Gastrocnemius medialis (tissue), 4 donors: ENCODE measurements at regions not wholly inside any gene's neighbourhood (a gene's known extent, or its start where the extent isn't known, plus 50 kb on each side); places are given as distances from the start of the nearest gene placed in this dataset.

Source experiments
- ATAC-seq, 2 donors: fragments of 150-250 bp; one replicate each; pipeline ENCODE4 v1.9.1; 2016
- DNase-seq, 2 donors: peaks; one replicate each; pipeline ENCODE4 v3.0.0-alpha.2; 2019
- H3K27ac ChIP-seq, 4 donors: fragments of 200-600 bp; sonication (generic); 1 replicate in 1 of 4; 2 replicates in 3 of 4; pipeline ENCODE4 v1.5.1; 2016 to 2018; ENCODE audit warnings: mild to moderate bottlenecking in 2 of 4, moderate library complexity in 1 of 4
- H3K27me3 ChIP-seq, 3 donors: fragments of 200-600 bp; sonication (generic) in 2 of 3; 1 replicate in 1 of 3; 2 replicates in 2 of 3; pipeline versions ENCODE4 v1.5.1 to v1.6.0; 2016 to 2019; ENCODE audit warnings: mild to moderate bottlenecking in 1 of 3, moderate library complexity in 1 of 3
- H3K36me3 ChIP-seq, 2 donors: fragments of 200-600 bp; sonication (generic) in 1 of 2; one replicate each; pipeline ENCODE4 v1.5.1; 2017 to 2018
- H3K4me1 ChIP-seq, 2 donors: fragments of 200-600 bp; sonication (generic) in 1 of 2; one replicate each; pipeline ENCODE4 v1.5.1; 2016 to 2017; ENCODE audit warnings: mild to moderate bottlenecking in 2 of 2
- H3K4me3 ChIP-seq, 4 donors: fragments of 200-600 bp; sonication (generic) in 3 of 4; 1 replicate in 1 of 4; 2 replicates in 3 of 4; pipeline ENCODE4 v1.5.1; 2016 to 2019; ENCODE audit warnings: mild to moderate bottlenecking in 2 of 4
- H3K9me3 ChIP-seq, 3 donors: fragments of 200-600 bp; sonication (generic) in 2 of 3; 1 replicate in 1 of 3; 2 replicates in 2 of 3; pipeline ENCODE4 v1.5.1; 2016 to 2019
- POLR2A ChIP-seq, 2 donors: fragments of 450-650 bp; IDR thresholded peaks; one replicate each; pipeline ENCODE4 v1.6.1; 2017; ENCODE audit warnings: antibody characterized with exemption in 2 of 2, mild to moderate bottlenecking in 2 of 2, moderate library complexity in 2 of 2
- in situ Hi-C, 4 donors: fragments of 200-750 bp; cut with MboI; loops; one replicate each; pipeline versions ENCODE4 v1.15.0 to v1.8.0; 2017; ENCODE audit warnings: low sequenced_read_pairs in 4 of 4
- intact Hi-C: fragments of 100-400 bp; cut with DNase I; formaldehyde crosslinking; loops from one replicate; pipeline ENCODE4 v1.15.1; 2023; ENCODE audit warnings: low total_unique reads
- TF ChIP-seq, protein P1 (sequence below), 5 experiments: fragments of 450-650 bp in 3 of 5; fragments of 200-600 bp in 2 of 5; sonication (generic) in 2 of 5; IDR thresholded peaks in 4 of 5; conservative IDR thresholded peaks in 1 of 5; 1 replicate in 4 of 5; 2 replicates in 1 of 5; pipeline ENCODE4 v1.5.1; 2016 to 2019; ENCODE audit warnings: antibody characterized with exemption in 5 of 5, mild to moderate bottlenecking in 3 of 5, moderate library complexity in 3 of 5

DNA sequence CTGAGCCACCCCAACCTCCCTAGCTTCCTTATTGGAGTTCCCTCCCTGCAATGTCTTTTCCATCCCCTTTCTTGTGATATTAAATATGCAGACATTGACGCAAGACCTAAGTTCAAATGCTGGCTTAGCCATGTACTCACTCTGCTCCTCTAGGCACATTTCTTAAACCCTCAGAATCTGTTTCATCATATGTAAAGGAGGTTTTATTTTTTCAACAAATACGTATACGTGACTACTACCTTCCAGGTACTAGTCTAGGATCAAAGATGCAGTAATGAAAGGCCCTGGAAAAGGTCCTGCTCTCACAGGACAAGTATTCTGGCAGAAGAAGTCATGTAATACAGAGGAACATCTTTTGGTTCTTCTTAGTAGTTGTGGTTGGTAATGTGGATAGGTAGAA is 98.6 kb downstream of the SIPA1L2 start:
- in situ Hi-C loops = no loop called here
- DNase-seq = no peak
- H3K9me3 ChIP-seq = no peaks in the 10 kb centered on the region
- peaks cover 0 to 15% of the 10 kb centered on the region in 2 donors for H3K4me1 ChIP-seq
- intact Hi-C loops = no loop called here
- H3K4me3 ChIP-seq = no peak overlapping the region
- H3K27me3 ChIP-seq = no peaks in the 10 kb centered on the region
- ATAC-seq = no peak
- no peaks in the 10 kb centered on the region for H3K36me3 ChIP-seq
- no peak overlapping the region for H3K27ac ChIP-seq
- no peak for TF ChIP-seq POLR2A (IDR thresholded peaks at IDR 0.05)
- TF ChIP-seq, protein P1, sequence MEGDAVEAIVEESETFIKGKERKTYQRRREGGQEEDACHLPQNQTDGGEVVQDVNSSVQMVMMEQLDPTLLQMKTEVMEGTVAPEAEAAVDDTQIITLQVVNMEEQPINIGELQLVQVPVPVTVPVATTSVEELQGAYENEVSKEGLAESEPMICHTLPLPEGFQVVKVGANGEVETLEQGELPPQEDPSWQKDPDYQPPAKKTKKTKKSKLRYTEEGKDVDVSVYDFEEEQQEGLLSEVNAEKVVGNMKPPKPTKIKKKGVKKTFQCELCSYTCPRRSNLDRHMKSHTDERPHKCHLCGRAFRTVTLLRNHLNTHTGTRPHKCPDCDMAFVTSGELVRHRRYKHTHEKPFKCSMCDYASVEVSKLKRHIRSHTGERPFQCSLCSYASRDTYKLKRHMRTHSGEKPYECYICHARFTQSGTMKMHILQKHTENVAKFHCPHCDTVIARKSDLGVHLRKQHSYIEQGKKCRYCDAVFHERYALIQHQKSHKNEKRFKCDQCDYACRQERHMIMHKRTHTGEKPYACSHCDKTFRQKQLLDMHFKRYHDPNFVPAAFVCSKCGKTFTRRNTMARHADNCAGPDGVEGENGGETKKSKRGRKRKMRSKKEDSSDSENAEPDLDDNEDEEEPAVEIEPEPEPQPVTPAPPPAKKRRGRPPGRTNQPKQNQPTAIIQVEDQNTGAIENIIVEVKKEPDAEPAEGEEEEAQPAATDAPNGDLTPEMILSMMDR (IDR thresholded peaks at IDR 0.05 in 4 of 5, conservative IDR thresholded peaks at IDR 0.05 in 1 of 5) = no peak

DNA sequence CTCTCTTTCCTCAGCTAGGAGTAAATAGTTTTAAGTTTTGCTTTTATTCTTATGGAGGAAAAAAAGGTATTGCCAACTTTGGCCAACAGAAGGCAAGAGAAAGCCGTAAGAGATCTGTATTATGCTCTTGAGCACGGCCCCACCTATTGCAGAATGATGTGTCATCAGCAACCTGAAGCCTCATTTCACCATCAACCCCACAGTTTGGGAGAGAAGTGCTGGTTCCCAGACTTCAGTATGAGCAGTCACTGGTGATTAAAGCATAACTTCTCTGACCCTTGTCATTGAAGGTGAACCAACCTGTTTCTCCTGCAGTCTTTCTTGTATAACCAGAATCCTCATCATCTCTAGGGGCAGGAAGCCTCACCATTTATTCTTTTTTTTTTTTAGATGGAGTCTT is 100.2 kb downstream of the SIPA1L2 start:
- no peak for TF ChIP-seq POLR2A (IDR thresholded peaks at IDR 0.05)
- TF ChIP-seq, protein P1 (IDR thresholded peaks at IDR 0.05 in 4 of 5, conservative IDR thresholded peaks at IDR 0.05 in 1 of 5) = no peak
- in situ Hi-C loops (no loop called here), intact Hi-C loops (no loop called here)
- Histone ChIP-seq H3K4me3 (no peak overlapping the region), H3K9me3 (no peaks in the 10 kb centered on the region), H3K27me3 (no peaks in the 10 kb centered on the region), H3K36me3 (no peaks in the 10 kb centered on the region), H3K27ac (no peak overlapping the region), H3K4me1 (peaks cover 0 to 8% of the 10 kb centered on the region in 2 donors)
- ATAC-seq = no peak
- DNase-seq = no peak

DNA sequence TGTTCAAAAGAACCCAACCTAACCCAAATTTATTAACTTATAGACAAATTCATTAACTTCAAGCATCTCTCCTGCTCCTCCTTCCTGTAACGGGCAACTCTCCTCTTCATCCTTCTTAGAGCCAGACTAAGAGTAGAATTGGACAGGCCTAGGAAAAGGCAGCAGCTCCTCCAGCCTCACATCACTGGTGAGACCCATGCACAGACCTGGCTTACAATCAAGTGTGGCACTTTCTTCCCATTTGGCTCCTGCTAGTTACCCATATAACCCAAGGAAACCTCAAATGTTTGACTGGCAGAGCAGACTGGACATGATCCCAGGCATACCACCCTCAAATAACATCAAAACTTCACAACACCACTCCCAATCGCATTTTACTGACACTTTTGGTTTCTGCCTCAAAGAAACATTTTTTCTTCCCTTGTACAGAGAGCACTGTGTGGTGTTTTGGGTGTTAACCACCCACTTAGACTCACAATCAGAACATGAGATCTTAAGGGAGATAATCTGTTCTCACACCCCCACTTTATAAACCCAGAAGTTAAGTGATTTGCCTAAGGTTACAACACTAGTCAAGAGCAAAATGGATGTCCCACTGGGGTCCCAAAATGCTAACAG is 101.4 kb downstream of the SIPA1L2 start:
- no peak overlapping the region for H3K27ac ChIP-seq
- DNase-seq (no peak), ATAC-seq (no peak)
- in situ Hi-C loops = no loop called here
- intact Hi-C loops = no loop called here
- TF ChIP-seq, protein P1 (IDR thresholded peaks at IDR 0.05 in 4 of 5, conservative IDR thresholded peaks at IDR 0.05 in 1 of 5) = no peak
- no peak for TF ChIP-seq POLR2A (IDR thresholded peaks at IDR 0.05)
- H3K9me3 ChIP-seq = no peaks in the 10 kb centered on the region
- peaks cover 0 to 7% of the 10 kb centered on the region in 2 donors for H3K4me1 ChIP-seq
- no peaks in the 10 kb centered on the region for H3K36me3 ChIP-seq
- no peak overlapping the region for H3K4me3 ChIP-seq
- no peaks in the 10 kb centered on the region for H3K27me3 ChIP-seq

- no peak for TF ChIP-seq POLR2A (IDR thresholded peaks at IDR 0.05)
- TF ChIP-seq, protein P1 (IDR thresholded peaks at IDR 0.05 in 4 of 5, conservative IDR thresholded peaks at IDR 0.05 in 1 of 5) = no peak
- H3K36me3 ChIP-seq = no peaks in the 10 kb centered on the region
- H3K4me3 ChIP-seq = no peak overlapping the region
- DNase-seq (no peak), ATAC-seq (no peak)
- H3K27me3 ChIP-seq = no peaks in the 10 kb centered on the region
- H3K27ac ChIP-seq = no peak overlapping the region
- no peaks in the 10 kb centered on the region for H3K9me3 ChIP-seq
- in situ Hi-C loops = no loop called here
- H3K4me1 ChIP-seq = no peaks in the 10 kb centered on the region
- intact Hi-C loops = no loop called here
These were observed 105.9 kb downstream of the SIPA1L2 start for GRCh38 chr1:232524056-232524455.

GRCh38 chr1:232522189-232522588 is 107.7 kb downstream of the SIPA1L2 start:
- DNase-seq = no peak
- ATAC-seq = no peak
- TF ChIP-seq POLR2A (IDR thresholded peaks at IDR 0.05) = no peak
- TF ChIP-seq, protein P1 (IDR thresholded peaks at IDR 0.05 in 4 of 5, conservative IDR thresholded peaks at IDR 0.05 in 1 of 5) = no peak
- in situ Hi-C loops (no loop called here), intact Hi-C loops (no loop called here)
- Histone ChIP-seq H3K4me3 (no peak overlapping the region), H3K9me3 (no peaks in the 10 kb centered on the region), H3K27ac (no peak overlapping the region), H3K36me3 (no peaks in the 10 kb centered on the region), H3K27me3 (no peaks in the 10 kb centered on the region), H3K4me1 (no peaks in the 10 kb centered on the region)
